NK-92 treated with Interleukin-12 subunit alpha and Interleukin-12 subunit beta, amount 100 ng/mL, for 24 hours (cell line): ENCODE measurements at regions not wholly inside any gene's neighbourhood (a gene's known extent, or its start where the extent isn't known, plus 50 kb on each side); places are given as distances from the start of the nearest gene placed in this dataset.
"Not testable (repeated sequence)": the region's sequence is repeated elsewhere in the genome, so short reads cannot be mapped to it uniquely, and the experiment has no call there.

Experiments used
- DNase-seq: peaks from one replicate; lab custom pipeline; 2025; lab: John Stamatoyannopoulos, UW

GRCh38 chr3:18236726-18237125 is 188.4 kb downstream of the SATB1 start:
- DNase-seq, result no peak

- DNase-seq, result no peak
These were observed 190.3 kb downstream of the SATB1 start for GRCh38 chr3:18234717-18235335.

- DNase-seq, result no peak
These were observed 191.0 kb downstream of the SATB1 start for GRCh38 chr3:18233987-18234716.

- no peak for DNase-seq
These were observed 192.8 kb downstream of the SATB1 start for GRCh38 chr3:18232317-18232716.

- no peak for DNase-seq
These were observed 197.1 kb downstream of the SATB1 start for GRCh38 chr3:18228060-18228459.

- no peak for DNase-seq
These were observed 199.4 kb downstream of the SATB1 start for GRCh38 chr3:18225709-18226108.

GRCh38 chr3:18224426-18224825 is 200.7 kb downstream of the SATB1 start:
- no peak for DNase-seq

GRCh38 chr3:18223974-18224373 is 201.2 kb downstream of the SATB1 start:
- DNase-seq, result no peak

- DNase-seq, result no peak
These were observed 201.6 kb downstream of the SATB1 start for GRCh38 chr3:18223571-18223970.

GRCh38 chr3:18222686-18223085 is 202.5 kb downstream of the SATB1 start:
- no peak for DNase-seq

- no peak for DNase-seq
These were observed 207.5 kb downstream of the SATB1 start for GRCh38 chr3:18217507-18218174.

- no peak for DNase-seq
These were observed 208.1 kb downstream of the SATB1 start for GRCh38 chr3:18216996-18217395.

GRCh38 chr3:18215639-18216038 is 209.5 kb downstream of the SATB1 start:
- DNase-seq, result no peak

- no peak for DNase-seq
These were observed 214.0 kb downstream of the SATB1 start for GRCh38 chr3:18211116-18211515.

- no peak for DNase-seq
These were observed 216.3 kb downstream of the SATB1 start for GRCh38 chr3:18208856-18209255.

GRCh38 chr3:18208091-18208490 is 217.0 kb downstream of the SATB1 start:
- DNase-seq, result no peak

GRCh38 chr3:18207226-18207625 is 217.9 kb downstream of the SATB1 start:
- DNase-seq, result no peak

GRCh38 chr3:18205701-18206100 is 219.4 kb downstream of the SATB1 start:
- not testable (repeated sequence) for DNase-seq

GRCh38 chr3:18201315-18201714 is 223.8 kb downstream of the SATB1 start:
- DNase-seq, result no peak

GRCh38 chr3:18199757-18200156 is 225.4 kb downstream of the SATB1 start:
- no peak for DNase-seq

- no peak for DNase-seq
These were observed 229.3 kb downstream of the SATB1 start for GRCh38 chr3:18195836-18196235.

GRCh38 chr3:18194431-18194830 is 230.7 kb downstream of the SATB1 start:
- no peak for DNase-seq

GRCh38 chr3:18190646-18191045 is 234.5 kb downstream of the SATB1 start:
- DNase-seq, result no peak
